ENCODE measurements at regions not wholly inside any gene's neighbourhood (a gene's known extent, or its start where the extent isn't known, plus 50 kb on each side); places are given as distances from the start of the nearest gene placed in this dataset.
A peak's percentile ranks its signal among the peaks of the same experiment; 100 is the strongest.
"Not testable (repeated sequence)": the region's sequence is repeated elsewhere in the genome, so short reads cannot be mapped to it uniquely, and the experiment has no call there.

GRCh38 chr5:133881576-133882388 is 86.6 kb downstream of the C5orf15 start:
- no peak for DNase-seq

- DNase-seq = no peak
Measured at GRCh38 chr5:133878236-133878555, 90.2 kb downstream of the C5orf15 start.

- no peak for DNase-seq
Measured at GRCh38 chr5:133877351-133878235, 90.8 kb downstream of the C5orf15 start.

GRCh38 chr5:133876266-133876665 is 92.2 kb downstream of the C5orf15 start:
- DNase-seq = no peak

GRCh38 chr5:133875179-133875578 is 93.2 kb downstream of the C5orf15 start:
- DNase-seq = no peak

- DNase-seq = no peak
Measured at GRCh38 chr5:133873449-133873848, 95.0 kb downstream of the C5orf15 start.

GRCh38 chr5:133870661-133871060 is 97.8 kb downstream of the C5orf15 start:
- no peak for DNase-seq

GRCh38 chr5:133869519-133870335 is 98.7 kb downstream of the C5orf15 start:
- no peak for DNase-seq

- peak; percentile 73 to 90 (median 89) for DNase-seq
Measured at GRCh38 chr5:133868946-133869518, 99.4 kb downstream of the C5orf15 start.

- DNase-seq = no peak
Measured at GRCh38 chr5:133867851-133868545, 100.4 kb downstream of the C5orf15 start.

GRCh38 chr5:133867341-133867740 is 101.1 kb downstream of the C5orf15 start:
- DNase-seq = no peak

GRCh38 chr5:133866903-133867245 is 101.6 kb downstream of the C5orf15 start:
- DNase-seq = no peak

- no peak for DNase-seq
Measured at GRCh38 chr5:133866160-133866902, 102.1 kb downstream of the C5orf15 start.

GRCh38 chr5:133865113-133865512 is 103.3 kb downstream of the C5orf15 start:
- no peak for DNase-seq

GRCh38 chr5:133864711-133865110 is 103.7 kb downstream of the C5orf15 start:
- no peak for DNase-seq

- DNase-seq = no peak
Measured at GRCh38 chr5:133863857-133864585, 104.4 kb downstream of the C5orf15 start.

GRCh38 chr5:133861161-133861737 is 107.2 kb downstream of the C5orf15 start:
- peak in 1 of 3 donors; percentile 27 for DNase-seq

- no peak for DNase-seq
Measured at GRCh38 chr5:133859073-133859472, 109.4 kb downstream of the C5orf15 start.

- DNase-seq = not testable (repeated sequence)
Measured at GRCh38 chr5:133857595-133858313, 110.7 kb downstream of the C5orf15 start.

- no peak for DNase-seq
Measured at GRCh38 chr5:133854554-133854953, 113.9 kb downstream of the C5orf15 start.
